Karpas-422 (cell line): ENCODE measurements at regions not wholly inside any gene's neighbourhood (a gene's known extent, or its start where the extent isn't known, plus 50 kb on each side); places are given as distances from the start of the nearest gene placed in this dataset.
"Not testable (repeated sequence)": the region's sequence is repeated elsewhere in the genome, so short reads cannot be mapped to it uniquely, and the experiment has no call there.

Source experiments
- DNase-seq: peaks from one replicate; pipeline ENCODE4 v3.0.0-alpha.2; 2015
- H2AFZ ChIP-seq: fragments of 200-600 bp; sonication (generic); 2 replicates; pipeline ENCODE4 v1.6.1; 2014; ENCODE audit warnings: antibody characterized with exemption, low read length, mixed read lengths
- H3K27ac ChIP-seq: fragments of 200-600 bp; sonication (generic); 2 replicates; pipeline ENCODE4 v1.5.1; 2014; ENCODE audit warnings: mild to moderate bottlenecking, low read length, moderate library complexity
- H3K27me3 ChIP-seq: fragments of 200-600 bp; sonication (generic); 2 replicates; pipeline ENCODE4 v1.6.1; 2014; ENCODE audit warnings: low read length, mixed read lengths
- H3K36me3 ChIP-seq: fragments of 200-600 bp; sonication (generic); 2 replicates; pipeline ENCODE4 v1.6.1; 2014; ENCODE audit warnings: low read length, mixed read lengths; ENCODE audit not compliant: insufficient read depth
- H3K4me1 ChIP-seq: fragments of 200-600 bp; sonication (generic); 2 replicates; pipeline ENCODE4 v1.6.1; 2014; ENCODE audit warnings: mild to moderate bottlenecking, low read length, mixed read lengths
- H3K4me2 ChIP-seq: fragments of 200-600 bp; sonication (generic); 2 replicates; pipeline ENCODE4 v1.6.1; 2014; ENCODE audit warnings: low read length, low read depth, mild to moderate bottlenecking; ENCODE audit not compliant: poor library complexity, severe bottlenecking
- H3K4me3 ChIP-seq: fragments of 200-600 bp; sonication (generic); 2 replicates; pipeline ENCODE4 v1.5.1; 2014; ENCODE audit warnings: mild to moderate bottlenecking, antibody characterized with exemption, low read length, mixed read lengths
- H3K79me2 ChIP-seq: fragments of 200-600 bp; sonication (generic); 2 replicates; pipeline ENCODE4 v1.6.1; 2014; ENCODE audit warnings: mild to moderate bottlenecking, low read length, mixed read lengths
- H3K9ac ChIP-seq: fragments of 200-600 bp; sonication (generic); 2 replicates; pipeline ENCODE4 v1.6.0; 2014; ENCODE audit warnings: low read length
- H3K9me2 ChIP-seq: fragments of 200-600 bp; sonication (generic), shearing (Covaris generic); replicated peaks from 2 replicates; pipeline ENCODE4 v1.6.0; 2014; ENCODE audit warnings: mild to moderate bottlenecking, low read length, moderate library complexity; ENCODE audit not compliant: insufficient read depth
- H3K9me3 ChIP-seq: fragments of 300-700, 200-600 bp; sonication (generic); 2 replicates; pipeline ENCODE4 v1.6.1; 2014; ENCODE audit warnings: low read length, mixed read lengths
- H4K20me1 ChIP-seq: fragments of 200-600 bp; sonication (generic); 2 replicates; pipeline ENCODE4 v1.6.1; 2014; ENCODE audit warnings: mild to moderate bottlenecking, antibody characterized with exemption, low read length, low read depth; ENCODE audit not compliant: insufficient read depth

DNA sequence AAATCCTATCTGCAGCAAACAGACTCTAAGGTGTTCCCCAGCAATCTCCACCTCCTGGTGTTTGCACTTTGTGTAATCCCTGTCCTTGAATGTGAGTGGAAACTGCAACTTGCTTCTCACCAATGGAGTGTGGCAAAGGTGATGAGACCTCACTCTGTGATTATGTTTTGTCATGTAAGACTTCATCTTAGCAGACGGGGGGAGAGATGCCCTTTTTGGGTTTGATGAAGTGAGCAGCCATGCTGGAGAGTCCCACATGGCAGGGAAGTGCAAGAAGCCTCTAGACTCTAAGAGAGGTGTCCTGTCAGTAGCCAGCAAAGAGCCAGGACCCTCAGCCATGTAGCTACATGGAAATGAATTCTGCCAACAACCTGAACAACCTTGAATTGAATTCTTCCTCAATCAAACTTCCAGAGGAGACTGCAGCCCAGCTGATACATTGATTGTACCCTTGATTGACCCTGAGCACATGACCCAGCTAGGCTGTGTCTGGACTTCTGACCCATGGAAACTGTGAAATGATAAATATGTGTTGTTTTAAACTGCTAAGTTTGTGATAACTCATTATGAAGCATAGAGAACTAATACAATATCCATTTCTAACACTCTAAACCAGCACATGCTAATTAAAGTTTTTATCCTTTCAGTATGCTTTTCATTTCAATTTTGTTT is 71.4 kb upstream of the RASGRF1 start:
- Histone ChIP-seq H3K9ac (no peak overlapping the region), H4K20me1 (no peaks in the 10 kb centered on the region), H3K9me3 (no peaks in the 10 kb centered on the region), H3K4me2 (no peak overlapping the region), H2AFZ (no peak overlapping the region), H3K27me3 (no peaks in the 10 kb centered on the region), H3K36me3 (no peaks in the 10 kb centered on the region), H3K4me1 (peaks cover 10% of the 10 kb centered on the region), H3K79me2 (no peaks in the 10 kb centered on the region), H3K9me2 (no peaks in the 10 kb centered on the region), H3K27ac (no peak overlapping the region), H3K4me3 (no peak overlapping the region)
- DNase-seq: no peak

DNA sequence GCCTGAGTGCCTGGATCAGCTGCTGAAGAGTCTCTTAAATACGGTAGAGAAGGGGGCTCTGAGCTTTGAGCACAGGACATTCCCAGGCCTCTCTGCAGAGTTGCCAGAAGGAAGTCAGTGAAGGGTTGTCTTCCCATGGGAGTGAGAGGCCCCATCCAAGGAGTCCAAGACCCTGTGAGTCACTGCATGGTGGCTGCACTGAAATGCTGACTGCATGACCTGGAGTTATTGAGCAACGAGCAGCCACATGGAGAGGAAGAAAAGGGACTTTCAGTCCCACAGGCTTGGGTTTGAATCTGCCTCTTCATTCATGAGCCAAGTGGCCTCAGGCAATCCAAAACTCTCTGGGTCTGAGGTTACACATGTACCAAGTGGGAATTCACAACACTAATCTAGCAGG is 69.6 kb upstream of the RASGRF1 start:
- no peak overlapping the region for H3K27ac ChIP-seq
- no peaks in the 10 kb centered on the region for H3K9me2 ChIP-seq
- no peaks in the 10 kb centered on the region for H3K27me3 ChIP-seq
- no peak overlapping the region for H2AFZ ChIP-seq
- no peak overlapping the region for H3K9ac ChIP-seq
- no peaks in the 10 kb centered on the region for H3K36me3 ChIP-seq
- peaks cover 3% of the 10 kb centered on the region for H3K4me1 ChIP-seq
- no peak overlapping the region for H3K4me3 ChIP-seq
- no peak for DNase-seq
- H4K20me1 ChIP-seq: no peaks in the 10 kb centered on the region
- no peaks in the 10 kb centered on the region for H3K9me3 ChIP-seq
- no peaks in the 10 kb centered on the region for H3K79me2 ChIP-seq
- H3K4me2 ChIP-seq: no peak overlapping the region

- H3K4me1 ChIP-seq: peaks cover 21% of the 10 kb centered on the region
- DNase-seq: no peak
- H3K27me3 ChIP-seq: peaks cover 2% of the 10 kb centered on the region; the same call in 1 of the 2 replicates
- no peak overlapping the region for H3K4me2 ChIP-seq
- H2AFZ ChIP-seq: no peak overlapping the region
- no peaks in the 10 kb centered on the region for H3K9me3 ChIP-seq
- H3K79me2 ChIP-seq: no peaks in the 10 kb centered on the region
- H3K4me3 ChIP-seq: no peak overlapping the region
- no peaks in the 10 kb centered on the region for H4K20me1 ChIP-seq
- H3K36me3 ChIP-seq: no peaks in the 10 kb centered on the region
- no peak overlapping the region for H3K27ac ChIP-seq
- no peak overlapping the region for H3K9ac ChIP-seq
- H3K9me2 ChIP-seq: no peaks in the 10 kb centered on the region
Observed at GRCh38 chr15:79157631-79158592, 67.3 kb upstream of the RASGRF1 start.

GRCh38 chr15:79156704-79157375 is 66.3 kb upstream of the RASGRF1 start:
- Histone ChIP-seq H3K27ac (no peak overlapping the region), H3K9me2 (no peaks in the 10 kb centered on the region), H3K36me3 (no peaks in the 10 kb centered on the region), H3K27me3 (peaks cover 2% of the 10 kb centered on the region; the same call in 1 of the 2 replicates), H3K9ac (no peak overlapping the region), H3K9me3 (no peaks in the 10 kb centered on the region), H3K4me2 (no peak overlapping the region), H3K4me3 (no peak overlapping the region), H3K79me2 (no peaks in the 10 kb centered on the region), H3K4me1 (peaks cover 21% of the 10 kb centered on the region), H2AFZ (no peak overlapping the region), H4K20me1 (no peaks in the 10 kb centered on the region)
- DNase-seq: no peak

GRCh38 chr15:79154483-79155135 is 64.0 kb upstream of the RASGRF1 start:
- Histone ChIP-seq H3K4me1 (peaks cover 21% of the 10 kb centered on the region), H3K27ac (no peak overlapping the region), H3K4me3 (no peak overlapping the region), H3K9ac (no peak overlapping the region), H4K20me1 (no peaks in the 10 kb centered on the region), H3K27me3 (peaks cover 2% of the 10 kb centered on the region; the same call in 1 of the 2 replicates), H3K9me2 (no peaks in the 10 kb centered on the region), H3K4me2 (peak overlapping the region; percentile 50), H3K36me3 (no peaks in the 10 kb centered on the region), H3K9me3 (peaks cover under 1% of the 10 kb centered on the region; the same call in 1 of the 2 replicates), H3K79me2 (no peaks in the 10 kb centered on the region), H2AFZ (no peak overlapping the region)
- peak; percentile 79 for DNase-seq

DNA sequence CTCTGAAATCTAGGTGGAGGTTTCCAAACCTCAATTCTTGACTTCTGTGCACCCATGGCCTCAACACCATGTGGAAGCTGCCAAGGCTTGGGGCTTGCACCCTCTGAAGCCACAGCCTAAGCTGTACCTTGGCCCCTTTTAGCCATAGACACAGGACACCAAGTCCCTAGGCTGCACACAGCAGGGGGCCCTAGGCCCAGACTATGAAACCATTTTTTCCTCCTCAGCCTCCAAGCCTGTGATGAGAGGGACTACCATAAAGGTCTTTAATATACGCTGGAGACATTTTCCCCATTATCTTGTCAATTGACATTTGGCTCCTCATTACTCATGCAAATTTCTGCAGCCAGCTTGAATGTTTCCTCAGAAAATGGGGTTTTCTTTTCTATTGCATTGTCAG is 53.7 kb upstream of the RASGRF1 start:
- H2AFZ ChIP-seq, H3K4me2 ChIP-seq, H3K27ac ChIP-seq, H3K27me3 ChIP-seq, H3K79me2 ChIP-seq, H3K9me2 ChIP-seq, H4K20me1 ChIP-seq, H3K36me3 ChIP-seq, H3K4me3 ChIP-seq, DNase-seq, H3K9ac ChIP-seq, H3K4me1 ChIP-seq: not testable (repeated sequence)
- peaks cover 11% of the 10 kb centered on the region; the same call in 1 of the 2 replicates for H3K9me3 ChIP-seq

DNA sequence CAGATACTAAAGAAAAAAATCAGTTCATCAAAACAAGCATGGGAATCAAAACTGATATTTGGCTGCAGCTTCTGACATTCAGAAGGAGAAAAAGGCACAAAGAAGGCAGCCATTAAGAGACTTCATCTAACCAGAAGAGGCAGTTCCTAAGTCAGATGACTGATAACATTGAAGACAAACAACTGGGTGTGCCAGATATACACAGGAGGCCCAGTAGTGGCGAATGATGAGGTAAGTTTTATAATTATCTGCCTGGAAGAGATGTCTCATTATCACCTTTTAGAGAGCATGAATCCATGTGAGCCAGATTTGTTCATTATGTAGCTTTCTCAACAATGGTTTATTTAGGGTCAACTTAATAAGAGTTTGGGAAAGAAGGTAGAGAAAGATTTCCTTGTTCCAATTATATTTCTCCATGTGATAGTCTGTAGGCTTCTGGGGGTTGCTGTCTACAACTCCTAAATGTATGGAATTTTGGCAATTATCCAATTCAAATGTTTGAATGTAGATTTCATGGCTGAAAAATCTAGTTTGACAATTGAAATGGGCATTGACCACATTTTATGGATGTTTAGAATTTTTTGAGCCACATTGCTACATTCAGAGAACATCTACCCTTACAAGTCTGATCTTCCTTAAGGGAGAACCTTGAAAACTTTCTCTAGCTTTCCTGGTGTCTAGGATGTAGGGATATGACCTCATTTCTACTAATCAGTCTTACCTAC is 50.4 kb upstream of the RASGRF1 start:
- H3K36me3 ChIP-seq: no peaks in the 10 kb centered on the region
- no peak overlapping the region for H3K4me2 ChIP-seq
- H3K9me2 ChIP-seq: no peaks in the 10 kb centered on the region
- no peak for DNase-seq
- no peaks in the 10 kb centered on the region for H3K27me3 ChIP-seq
- H3K9me3 ChIP-seq: peaks cover 10% of the 10 kb centered on the region; the same call in 1 of the 2 replicates
- no peak overlapping the region for H3K27ac ChIP-seq
- no peak overlapping the region for H3K9ac ChIP-seq
- no peak overlapping the region for H2AFZ ChIP-seq
- no peak overlapping the region for H3K4me3 ChIP-seq
- H4K20me1 ChIP-seq: no peaks in the 10 kb centered on the region
- no peaks in the 10 kb centered on the region for H3K79me2 ChIP-seq
- H3K4me1 ChIP-seq: peaks cover 8% of the 10 kb centered on the region
